Parathyroid adenoma (tissue), 2 donors: ENCODE measurements at regions not wholly inside any gene's neighbourhood (a gene's known extent, or its start where the extent isn't known, plus 50 kb on each side); places are given as distances from the start of the nearest gene placed in this dataset.

Source experiments
- H2AFZ ChIP-seq: fragments of 300-600 bp; sonication (generic); one replicate; pipeline ENCODE4 v1.7.0; 2017; ENCODE audit warnings: antibody characterized with exemption, mild to moderate bottlenecking
- H3K27ac ChIP-seq: fragments of 300-600 bp; sonication (generic); one replicate; pipeline ENCODE4 v1.7.0; 2017
- H3K27me3 ChIP-seq: fragments of 300-600 bp; sonication (generic); one replicate; pipeline ENCODE4 v1.7.0; 2017; ENCODE audit warnings: low read length; ENCODE audit not compliant: control insufficient read depth, insufficient read depth
- H3K36me3 ChIP-seq: fragments of 300-600 bp; sonication (generic); one replicate; pipeline ENCODE4 v1.7.0; 2017; ENCODE audit warnings: low read length; ENCODE audit not compliant: control insufficient read depth, insufficient read depth
- H3K4me1 ChIP-seq: fragments of 300-600 bp; sonication (generic); one replicate; pipeline ENCODE4 v1.7.0; 2017; ENCODE audit warnings: control low read depth
- H3K4me2 ChIP-seq: fragments of 300-600 bp; sonication (generic); one replicate; pipeline ENCODE4 v1.7.0; 2017; ENCODE audit warnings: low read length
- H3K4me3 ChIP-seq: fragments of 300-600 bp; sonication (generic); one replicate; pipeline ENCODE4 v1.7.0; 2017; ENCODE audit warnings: low read depth, low read length
- H3K79me2 ChIP-seq: fragments of 300-600 bp; sonication (generic); one replicate; pipeline ENCODE4 v1.7.0; 2017; ENCODE audit warnings: control low read depth
- H3K9ac ChIP-seq: fragments of 300-600 bp; sonication (generic); one replicate; pipeline ENCODE4 v1.7.0; 2017; ENCODE audit warnings: mild to moderate bottlenecking
- H3K9me3 ChIP-seq: fragments of 300-600 bp; sonication (generic); one replicate; pipeline ENCODE4 v1.7.0; 2017; ENCODE audit warnings: low read length; ENCODE audit not compliant: control insufficient read depth
- CTCF ChIP-seq: fragments of 300-600 bp; sonication (generic); IDR thresholded peaks from one replicate; pipeline ENCODE4 v1.7.0; 2017; ENCODE audit warnings: antibody characterized with exemption, mild to moderate bottlenecking
- donor health status: primary hyperparathyroidism.

GRCh38 chrX:150291014-150291413 is 72.1 kb upstream of the MAMLD1 start:
- Histone ChIP-seq H3K79me2 (no peaks in the 10 kb centered on the region), H3K4me1 (no peaks in the 10 kb centered on the region), H3K4me2 (no peak overlapping the region), H3K9ac (no peak overlapping the region), H3K27ac (no peak overlapping the region), H2AFZ (no peak overlapping the region), H3K9me3 (no peaks in the 10 kb centered on the region), H3K27me3 (no peaks in the 10 kb centered on the region), H3K4me3 (no peak overlapping the region), H3K36me3 (no peaks in the 10 kb centered on the region)
- TF ChIP-seq CTCF: no peak

- Histone ChIP-seq H3K36me3 (no peaks in the 10 kb centered on the region), H3K4me1 (peaks cover 4% of the 10 kb centered on the region), H3K4me2 (no peak overlapping the region), H3K79me2 (no peaks in the 10 kb centered on the region), H3K9me3 (no peaks in the 10 kb centered on the region), H3K4me3 (no peak overlapping the region), H3K9ac (no peak overlapping the region), H3K27ac (no peak overlapping the region), H3K27me3 (no peaks in the 10 kb centered on the region), H2AFZ (no peak overlapping the region)
- no peak for TF ChIP-seq CTCF
Measured at GRCh38 chrX:150293311-150294013, 69.7 kb upstream of the MAMLD1 start.

- H3K9me3 ChIP-seq: no peaks in the 10 kb centered on the region
- H3K27me3 ChIP-seq: no peaks in the 10 kb centered on the region
- no peak overlapping the region for H2AFZ ChIP-seq
- no peak overlapping the region for H3K27ac ChIP-seq
- H3K4me3 ChIP-seq: no peak overlapping the region
- no peaks in the 10 kb centered on the region for H3K79me2 ChIP-seq
- no peak overlapping the region for H3K9ac ChIP-seq
- peaks cover 6% of the 10 kb centered on the region for H3K4me1 ChIP-seq
- no peaks in the 10 kb centered on the region for H3K36me3 ChIP-seq
- TF ChIP-seq CTCF: no peak
- no peak overlapping the region for H3K4me2 ChIP-seq
Measured at GRCh38 chrX:150298841-150299551, 64.1 kb upstream of the MAMLD1 start.

GRCh38 chrX:150299579-150299978 is 63.5 kb upstream of the MAMLD1 start:
- no peak for TF ChIP-seq CTCF
- H3K27me3 ChIP-seq: no peaks in the 10 kb centered on the region
- H3K4me2 ChIP-seq: no peak overlapping the region
- no peaks in the 10 kb centered on the region for H3K36me3 ChIP-seq
- H3K27ac ChIP-seq: no peak overlapping the region
- H3K9ac ChIP-seq: no peak overlapping the region
- no peak overlapping the region for H2AFZ ChIP-seq
- H3K4me1 ChIP-seq: peaks cover 6% of the 10 kb centered on the region
- H3K79me2 ChIP-seq: no peaks in the 10 kb centered on the region
- no peaks in the 10 kb centered on the region for H3K9me3 ChIP-seq
- no peak overlapping the region for H3K4me3 ChIP-seq
